ENCODE measurements at regions not wholly inside any gene's neighbourhood (a gene's known extent, or its start where the extent isn't known, plus 50 kb on each side); places are given as distances from the start of the nearest gene placed in this dataset.

GRCh38 chr5:14009575-14009974 is 65.1 kb upstream of the DNAH5 start:
- TF ChIP-seq, protein P1, sequence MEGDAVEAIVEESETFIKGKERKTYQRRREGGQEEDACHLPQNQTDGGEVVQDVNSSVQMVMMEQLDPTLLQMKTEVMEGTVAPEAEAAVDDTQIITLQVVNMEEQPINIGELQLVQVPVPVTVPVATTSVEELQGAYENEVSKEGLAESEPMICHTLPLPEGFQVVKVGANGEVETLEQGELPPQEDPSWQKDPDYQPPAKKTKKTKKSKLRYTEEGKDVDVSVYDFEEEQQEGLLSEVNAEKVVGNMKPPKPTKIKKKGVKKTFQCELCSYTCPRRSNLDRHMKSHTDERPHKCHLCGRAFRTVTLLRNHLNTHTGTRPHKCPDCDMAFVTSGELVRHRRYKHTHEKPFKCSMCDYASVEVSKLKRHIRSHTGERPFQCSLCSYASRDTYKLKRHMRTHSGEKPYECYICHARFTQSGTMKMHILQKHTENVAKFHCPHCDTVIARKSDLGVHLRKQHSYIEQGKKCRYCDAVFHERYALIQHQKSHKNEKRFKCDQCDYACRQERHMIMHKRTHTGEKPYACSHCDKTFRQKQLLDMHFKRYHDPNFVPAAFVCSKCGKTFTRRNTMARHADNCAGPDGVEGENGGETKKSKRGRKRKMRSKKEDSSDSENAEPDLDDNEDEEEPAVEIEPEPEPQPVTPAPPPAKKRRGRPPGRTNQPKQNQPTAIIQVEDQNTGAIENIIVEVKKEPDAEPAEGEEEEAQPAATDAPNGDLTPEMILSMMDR (IDR thresholded peaks at IDR 0.05): no peak
- Histone ChIP-seq H3K4me2 (ENCODE audit: low read length) (no peak overlapping the region), H3K4me1 (peaks cover 6% of the 10 kb centered on the region), H3K9ac (no peak overlapping the region), H3K79me2 (no peaks in the 10 kb centered on the region), H3K36me3 (ENCODE audit: control insufficient read depth, insufficient read depth, low read length) (no peaks in the 10 kb centered on the region), H3K27me3 (ENCODE audit: control insufficient read depth, insufficient read depth, low read length) (no peaks in the 10 kb centered on the region), H2AFZ (no peak overlapping the region), H3K9me3 (ENCODE audit: control insufficient read depth, low read length) (no peaks in the 10 kb centered on the region), H3K4me3 (ENCODE audit: low read depth, low read length) (no peak overlapping the region), H3K27ac (no peak overlapping the region)

DNA sequence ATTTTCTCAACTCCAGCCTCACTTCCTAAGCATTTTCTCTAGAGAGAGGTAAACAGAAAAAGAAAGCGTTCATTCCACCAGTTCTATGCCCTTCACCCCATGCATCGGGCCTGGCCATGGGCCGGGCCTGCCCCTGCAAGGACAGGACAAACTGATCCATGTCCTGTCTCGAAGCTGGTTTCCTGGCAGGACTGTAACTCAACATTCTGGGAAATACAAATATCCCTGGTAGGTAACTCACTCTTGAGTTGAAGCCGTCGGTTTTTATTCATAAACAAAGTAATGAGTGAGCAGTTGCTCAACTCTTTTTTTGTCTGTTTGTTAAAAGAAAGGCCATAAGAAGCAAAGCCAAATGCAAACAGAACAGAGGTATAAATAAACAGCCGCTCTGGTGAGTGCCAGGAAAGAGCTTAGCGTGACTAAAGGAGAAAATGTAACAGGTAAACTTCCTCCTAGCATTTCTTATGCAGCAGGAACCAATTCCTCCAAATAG is 64.4 kb upstream of the DNAH5 start:
- TF ChIP-seq, protein P1 (IDR thresholded peaks at IDR 0.05): no peak
- no peaks in the 10 kb centered on the region for H3K36me3 ChIP-seq (ENCODE audit: control insufficient read depth, insufficient read depth, low read length)
- H3K9me3 ChIP-seq (ENCODE audit: control insufficient read depth, low read length): no peaks in the 10 kb centered on the region
- no peak overlapping the region for H2AFZ ChIP-seq
- no peaks in the 10 kb centered on the region for H3K27me3 ChIP-seq (ENCODE audit: control insufficient read depth, insufficient read depth, low read length)
- H3K27ac ChIP-seq: no peak overlapping the region
- H3K4me2 ChIP-seq (ENCODE audit: low read length): no peak overlapping the region
- peaks cover 6% of the 10 kb centered on the region for H3K4me1 ChIP-seq
- H3K9ac ChIP-seq: no peak overlapping the region
- no peak overlapping the region for H3K4me3 ChIP-seq (ENCODE audit: low read depth, low read length)
- no peaks in the 10 kb centered on the region for H3K79me2 ChIP-seq

DNA sequence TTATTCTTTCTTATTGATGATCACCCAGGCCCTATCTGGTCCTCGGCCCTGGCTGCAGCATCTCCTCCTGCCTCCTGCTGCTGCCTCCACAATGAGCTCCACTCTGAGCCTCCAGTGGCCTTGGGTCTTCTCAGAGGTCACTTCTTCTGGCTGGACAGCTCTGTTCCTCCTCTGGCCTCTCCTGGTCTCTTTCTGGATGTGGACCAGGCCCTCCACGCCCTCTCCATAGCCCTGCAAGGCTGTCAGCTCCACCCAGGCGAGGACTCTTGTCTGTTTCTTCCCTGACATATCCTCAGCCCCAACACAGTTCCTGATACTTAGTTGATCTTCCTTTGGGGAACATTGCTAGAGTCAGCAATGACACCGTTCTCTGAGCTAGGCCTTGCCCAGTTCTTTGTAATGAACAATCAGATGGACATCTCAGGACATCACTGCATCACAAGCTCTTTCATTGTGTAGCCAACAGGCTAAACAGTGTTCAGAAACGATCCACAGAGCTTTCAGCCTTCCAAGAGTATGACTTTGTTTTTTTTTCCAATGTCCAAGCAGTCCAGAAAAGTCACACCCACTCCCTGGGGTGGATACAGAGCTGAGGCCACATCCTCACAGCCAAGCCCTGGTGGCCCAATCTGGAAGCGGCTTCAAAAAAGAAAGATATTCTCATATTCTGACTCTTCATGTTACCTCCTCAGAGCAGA is 62.5 kb upstream of the DNAH5 start:
- H3K79me2 ChIP-seq: no peaks in the 10 kb centered on the region
- TF ChIP-seq, protein P1 (IDR thresholded peaks at IDR 0.05): no peak
- H3K27me3 ChIP-seq (ENCODE audit: control insufficient read depth, insufficient read depth, low read length): no peaks in the 10 kb centered on the region
- no peaks in the 10 kb centered on the region for H3K9me3 ChIP-seq (ENCODE audit: control insufficient read depth, low read length)
- H2AFZ ChIP-seq: no peak overlapping the region
- no peak overlapping the region for H3K4me3 ChIP-seq (ENCODE audit: low read depth, low read length)
- no peaks in the 10 kb centered on the region for H3K36me3 ChIP-seq (ENCODE audit: control insufficient read depth, insufficient read depth, low read length)
- H3K4me1 ChIP-seq: peaks cover 6% of the 10 kb centered on the region
- H3K27ac ChIP-seq: no peak overlapping the region
- H3K4me2 ChIP-seq (ENCODE audit: low read length): no peak overlapping the region
- H3K9ac ChIP-seq: no peak overlapping the region

- no peaks in the 10 kb centered on the region for H3K27me3 ChIP-seq (ENCODE audit: control insufficient read depth, insufficient read depth, low read length)
- H3K9me3 ChIP-seq (ENCODE audit: control insufficient read depth, low read length): no peaks in the 10 kb centered on the region
- no peaks in the 10 kb centered on the region for H3K36me3 ChIP-seq (ENCODE audit: control insufficient read depth, insufficient read depth, low read length)
- H3K4me3 ChIP-seq (ENCODE audit: low read depth, low read length): no peak overlapping the region
- TF ChIP-seq, protein P1 (IDR thresholded peaks at IDR 0.05): no peak
- H3K27ac ChIP-seq: no peak overlapping the region
- no peak overlapping the region for H3K9ac ChIP-seq
- H2AFZ ChIP-seq: no peak overlapping the region
- no peaks in the 10 kb centered on the region for H3K79me2 ChIP-seq
- H3K4me2 ChIP-seq (ENCODE audit: low read length): no peak overlapping the region
- H3K4me1 ChIP-seq: no peaks in the 10 kb centered on the region
Measured at GRCh38 chr5:14004598-14005394, 60.3 kb upstream of the DNAH5 start.
